ENCODE measurements at regions not wholly inside any gene's neighbourhood (a gene's known extent, or its start where the extent isn't known, plus 50 kb on each side); places are given as distances from the start of the nearest gene placed in this dataset.

DNA sequence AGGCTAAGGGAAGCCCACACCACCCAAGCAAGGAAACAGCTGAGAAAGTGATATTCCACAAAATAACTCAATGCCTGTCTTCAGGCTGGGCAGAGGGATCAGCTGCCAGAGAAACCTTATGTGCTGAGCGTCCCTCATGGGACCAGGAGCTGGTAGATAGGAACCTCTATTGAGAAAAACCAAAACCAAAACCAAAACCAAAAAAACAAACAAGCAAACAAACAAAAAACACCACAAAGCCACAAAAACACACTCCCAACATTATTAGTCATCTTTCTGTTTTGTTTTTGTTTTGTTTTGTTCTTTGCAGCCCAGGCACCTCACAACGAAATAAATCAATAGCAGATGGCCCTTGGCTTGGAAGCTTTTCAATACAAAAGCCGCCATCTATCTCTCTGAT lies 760.8 kb upstream of the CELF2 start:
- TF ChIP-seq RFX5 (IDR thresholded peaks at IDR 0.05; ENCODE audit: low read depth, low read length), result no peak
- TF ChIP-seq CTCF (conservative IDR thresholded peaks at IDR 0.05; ENCODE audit: low read depth, low read length), result no peak
- TF ChIP-seq POLR2A (IDR thresholded peaks at IDR 0.05; ENCODE audit: low read depth, low read length), result no peak
- no peak for TF ChIP-seq CHD1 (IDR thresholded peaks at IDR 0.05; ENCODE audit: low read depth, low read length)
- TF ChIP-seq, protein P1, sequence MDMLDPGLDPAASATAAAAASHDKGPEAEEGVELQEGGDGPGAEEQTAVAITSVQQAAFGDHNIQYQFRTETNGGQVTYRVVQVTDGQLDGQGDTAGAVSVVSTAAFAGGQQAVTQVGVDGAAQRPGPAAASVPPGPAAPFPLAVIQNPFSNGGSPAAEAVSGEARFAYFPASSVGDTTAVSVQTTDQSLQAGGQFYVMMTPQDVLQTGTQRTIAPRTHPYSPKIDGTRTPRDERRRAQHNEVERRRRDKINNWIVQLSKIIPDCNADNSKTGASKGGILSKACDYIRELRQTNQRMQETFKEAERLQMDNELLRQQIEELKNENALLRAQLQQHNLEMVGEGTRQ (IDR thresholded peaks at IDR 0.05; ENCODE audit: low read depth, low read length), result no peak
- no peak for TF ChIP-seq MAZ (IDR thresholded peaks at IDR 0.05; ENCODE audit: borderline replicate concordance, low read depth, low read length)
- TF ChIP-seq MAFK (IDR thresholded peaks at IDR 0.05; ENCODE audit: low read depth, low read length), result no peak
- no peak for TF ChIP-seq RAD21 (IDR thresholded peaks at IDR 0.05; ENCODE audit: low read length)
- no peak for TF ChIP-seq BHLHE40 (IDR thresholded peaks at IDR 0.05; ENCODE audit: low read depth, low read length)
- TF ChIP-seq MXI1 (IDR thresholded peaks at IDR 0.05; ENCODE audit: borderline replicate concordance, low read depth, low read length), result no peak
- no peak for TF ChIP-seq CEBPB (IDR thresholded peaks at IDR 0.05; ENCODE audit: low read depth, low read length)

All from IMR-90 (cell line).